GM19397 (cell line): ENCODE measurements at regions not wholly inside any gene's neighbourhood (a gene's known extent, or its start where the extent isn't known, plus 50 kb on each side); places are given as distances from the start of the nearest gene placed in this dataset.

Source experiments
- ATAC-seq: cut with Tn5 transposase; IDR thresholded peaks from one replicate; pipeline ENCODE4 v1.9.1; 2021; ENCODE audit warnings: mild to moderate bottlenecking, moderate library complexity; ENCODE audit not compliant: unreplicated experiment

DNA sequence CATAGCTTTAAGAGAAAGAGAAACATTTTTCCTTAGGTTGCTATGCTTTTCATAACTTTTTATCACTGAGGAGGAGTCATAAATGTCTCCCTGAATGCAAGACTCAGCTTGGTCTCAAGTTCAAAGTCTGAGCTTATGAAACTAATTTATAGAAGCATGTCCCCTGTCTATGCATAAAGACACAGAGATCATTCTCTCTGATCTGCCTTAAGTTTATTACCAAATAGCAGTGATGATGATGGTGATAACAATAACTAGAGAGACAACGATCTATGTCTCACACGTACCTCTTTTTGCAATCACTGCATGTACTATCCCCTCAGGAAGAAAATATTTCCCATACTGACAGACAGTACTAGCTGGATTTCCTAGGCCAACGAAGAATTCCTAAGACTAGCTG lies 266.4 kb upstream of the G2E3 start:
- ATAC-seq = no peak

DNA sequence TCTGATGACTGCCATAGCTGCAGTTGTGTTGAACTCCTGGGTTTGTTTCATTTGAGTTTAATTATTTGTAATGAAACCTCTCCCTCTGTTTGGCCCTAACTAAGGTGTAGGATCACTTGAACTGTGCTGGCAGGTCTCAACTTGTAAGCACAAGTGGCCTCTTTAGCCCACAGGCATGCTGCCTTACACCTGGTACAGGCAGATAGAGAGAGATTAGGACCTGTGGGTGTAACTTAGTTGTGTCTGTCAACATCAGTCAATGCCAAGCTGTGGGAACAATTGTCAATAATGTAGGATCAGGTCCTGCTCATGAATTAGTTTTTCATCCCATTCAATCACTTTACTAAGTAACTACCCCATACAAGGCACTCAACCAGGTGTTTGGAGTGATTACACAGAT lies 263.0 kb upstream of the G2E3 start:
- no peak for ATAC-seq

DNA sequence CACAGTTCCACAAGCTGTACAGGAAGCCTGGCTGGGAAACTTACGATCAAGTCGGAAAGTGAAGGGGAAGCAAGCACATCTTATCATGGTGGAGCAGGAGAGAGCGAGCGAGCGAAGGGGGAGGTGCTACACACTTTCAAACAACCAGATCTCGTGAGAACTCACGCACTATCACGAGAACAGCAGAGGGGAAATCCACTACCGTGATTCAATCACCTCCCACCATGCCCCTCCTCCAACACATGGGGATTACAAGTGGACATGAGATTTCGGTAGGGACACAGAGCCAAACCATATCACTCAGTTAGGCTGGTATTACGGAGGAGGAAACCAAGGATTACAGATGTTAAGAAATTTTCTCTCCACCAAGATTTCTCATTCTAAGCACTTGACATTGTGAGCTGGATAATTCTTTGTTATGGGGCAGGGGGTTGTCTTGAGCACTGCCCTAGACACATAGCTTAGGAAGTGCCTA lies 262.0 kb upstream of the G2E3 start:
- no peak for ATAC-seq

DNA sequence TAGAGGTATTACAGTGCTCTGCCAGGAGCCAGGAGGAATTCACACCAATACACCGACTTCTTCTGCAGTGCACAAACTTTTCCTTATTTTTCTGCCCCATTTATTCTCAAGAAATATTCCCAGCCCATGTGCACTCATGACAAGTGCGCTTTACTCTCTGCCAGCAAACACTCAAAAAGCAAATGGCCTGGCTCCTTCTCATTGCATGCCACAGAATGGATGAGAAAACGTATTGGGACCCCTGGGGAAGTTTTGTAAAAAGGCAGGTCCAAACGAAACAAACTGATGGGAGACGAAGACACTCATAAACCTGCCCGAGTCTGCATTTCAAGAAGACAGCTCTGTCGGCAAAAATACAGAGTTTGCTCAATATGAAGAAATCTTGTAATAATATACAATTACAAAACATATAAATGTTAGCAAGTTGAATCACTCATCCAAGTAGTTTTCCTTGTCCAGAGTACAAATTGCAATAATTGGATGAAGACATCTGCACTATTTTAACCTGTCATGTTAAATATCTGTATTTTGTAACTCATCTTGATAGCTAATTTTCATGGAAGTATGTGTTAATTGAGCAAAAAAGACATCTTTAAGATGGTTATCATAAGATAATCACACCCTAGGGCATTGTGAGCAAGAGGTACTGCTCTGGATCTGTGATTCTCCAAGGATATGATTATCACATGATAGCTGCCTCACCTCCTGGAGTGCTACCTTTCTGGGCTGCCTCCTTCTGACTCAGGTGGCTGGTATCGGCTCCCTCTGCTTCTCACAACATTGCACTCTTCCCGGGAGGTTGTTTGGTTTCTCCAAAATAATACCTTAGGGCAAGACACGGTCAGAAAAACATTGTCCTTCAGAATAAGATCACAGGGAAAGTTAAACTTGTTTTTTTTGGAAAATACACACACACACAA lies 260.8 kb upstream of the G2E3 start:
- ATAC-seq = no peak

DNA sequence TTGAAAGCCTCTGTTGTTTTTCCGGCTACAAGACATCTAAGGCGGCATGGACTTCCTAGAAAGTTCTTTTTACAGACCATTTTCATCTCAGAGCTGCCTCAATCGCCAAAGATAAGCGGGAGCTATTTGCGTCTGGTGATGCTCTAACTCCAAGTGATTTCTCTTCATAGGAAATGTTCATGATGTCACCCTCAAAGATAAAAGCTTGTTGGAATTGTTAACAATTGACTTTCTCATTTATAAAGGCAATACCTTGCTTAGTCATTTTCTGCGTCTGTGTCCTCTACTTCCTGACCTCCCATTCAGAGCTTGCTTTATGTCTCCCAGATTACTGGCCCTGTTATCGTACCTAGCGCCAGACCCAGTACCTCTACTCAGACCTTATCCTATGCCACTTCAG lies 259.0 kb upstream of the G2E3 start:
- ATAC-seq = no peak

DNA sequence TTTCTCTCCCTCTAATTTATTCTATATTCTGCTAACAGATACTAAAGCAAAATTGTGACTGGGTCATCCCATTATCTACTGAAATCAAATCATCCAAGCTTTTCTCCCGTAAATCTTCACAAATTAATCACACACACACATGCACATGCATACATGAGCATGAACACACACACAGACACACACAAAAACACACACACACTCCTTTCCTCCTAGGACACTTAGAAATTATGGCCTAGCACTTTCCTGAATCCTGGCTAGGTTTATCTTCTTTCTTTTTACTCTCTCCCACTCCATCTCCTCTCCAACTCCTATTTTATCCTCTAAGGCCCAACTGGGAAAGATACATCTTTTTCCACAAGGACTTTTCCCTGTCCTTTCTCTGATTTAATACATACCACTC lies 255.6 kb upstream of the G2E3 start:
- ATAC-seq = no peak

DNA sequence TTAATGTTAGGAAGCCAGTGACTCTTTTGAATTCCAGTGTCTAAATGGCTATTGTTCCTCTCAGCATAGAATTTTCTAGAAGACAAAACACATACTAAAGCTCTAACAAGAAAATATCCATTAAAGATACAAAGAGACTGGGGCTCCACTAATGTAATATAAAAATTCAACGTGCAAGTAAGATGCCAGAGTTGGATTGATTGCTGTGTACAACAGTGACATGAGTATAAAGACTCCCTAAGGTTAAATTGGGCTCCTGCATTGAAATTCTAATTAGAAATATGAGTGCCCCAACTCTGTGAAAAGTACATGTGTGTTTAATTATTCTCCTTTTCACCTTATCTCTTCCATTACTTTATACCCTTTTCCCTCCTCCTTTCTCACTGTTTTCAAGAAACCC lies 253.6 kb upstream of the G2E3 start:
- no peak for ATAC-seq

DNA sequence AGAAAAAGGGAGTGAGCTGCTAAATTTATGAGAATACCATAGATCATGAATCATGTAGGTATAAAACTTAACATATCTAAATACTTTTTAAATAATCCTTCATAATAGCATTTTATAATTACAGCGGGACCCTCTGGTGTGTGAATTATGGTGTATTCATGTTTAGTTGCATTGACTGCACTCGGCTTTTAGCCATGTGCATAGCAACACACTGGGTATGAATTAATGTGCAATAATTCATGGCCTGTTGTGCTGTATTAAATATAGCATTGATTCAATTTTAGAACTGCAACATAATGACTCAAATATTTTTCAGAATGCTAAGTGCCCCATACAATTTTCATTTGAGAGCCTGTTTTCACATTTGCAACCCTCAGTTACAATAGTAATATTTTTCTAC lies 249.6 kb upstream of the G2E3 start:
- ATAC-seq = no peak

DNA sequence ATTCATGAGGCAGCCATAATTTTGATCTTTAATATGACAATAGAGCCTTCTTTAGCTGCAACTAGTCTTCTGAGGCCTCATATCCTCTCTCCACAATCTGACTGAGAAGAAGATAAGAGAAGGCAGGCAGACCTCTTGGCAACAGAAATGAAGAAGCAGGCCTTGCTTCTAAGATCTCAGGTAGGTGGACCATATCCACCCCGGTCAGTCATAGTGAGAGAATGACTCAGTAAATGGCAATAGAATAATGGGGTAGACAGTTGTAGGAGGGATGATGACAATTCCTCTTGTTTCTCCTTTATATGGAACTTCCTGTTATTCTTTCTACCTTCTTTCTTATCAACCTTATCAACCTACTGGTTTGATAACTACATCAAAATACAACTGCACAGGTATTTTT lies 246.7 kb upstream of the G2E3 start:
- no peak for ATAC-seq

DNA sequence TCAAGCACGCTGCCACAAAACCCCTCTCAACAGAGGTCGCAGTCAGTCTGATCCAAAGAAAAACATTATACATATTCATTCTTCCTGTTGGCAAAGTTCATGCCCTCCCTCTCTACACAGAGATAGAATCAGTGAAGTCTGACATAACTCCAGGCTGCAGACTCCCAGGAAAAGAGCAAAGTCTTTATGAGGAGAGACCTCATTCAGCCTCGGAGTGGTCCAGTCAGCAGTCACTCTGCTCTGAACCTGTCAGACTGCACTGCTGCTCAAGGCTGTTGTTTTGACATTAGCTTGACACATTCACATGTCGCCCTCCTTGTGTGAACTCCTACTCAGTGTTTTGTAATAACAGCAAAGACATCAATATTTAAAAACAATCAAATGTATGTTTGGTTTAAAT lies 241.2 kb upstream of the G2E3 start:
- ATAC-seq = no peak

DNA sequence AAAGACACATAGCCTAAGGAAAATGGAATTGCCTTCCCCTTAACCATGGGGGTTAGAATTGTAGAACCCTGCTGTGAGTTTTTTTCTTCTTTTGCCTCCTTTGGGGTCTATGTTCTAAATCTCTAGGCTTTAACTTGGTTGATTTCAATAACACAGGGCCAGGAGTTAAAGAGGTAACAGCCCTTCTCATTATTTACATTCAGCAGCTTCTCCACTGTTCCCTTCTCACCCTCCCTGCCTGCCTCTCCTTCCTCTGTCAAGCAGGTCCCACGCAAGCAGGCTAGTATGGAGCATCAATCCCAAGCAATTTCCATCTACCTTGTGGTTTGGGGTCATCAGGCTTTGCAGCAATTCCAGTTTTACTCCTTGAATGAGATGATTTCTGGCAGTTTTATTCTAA lies 236.1 kb upstream of the G2E3 start:
- ATAC-seq = no peak

DNA sequence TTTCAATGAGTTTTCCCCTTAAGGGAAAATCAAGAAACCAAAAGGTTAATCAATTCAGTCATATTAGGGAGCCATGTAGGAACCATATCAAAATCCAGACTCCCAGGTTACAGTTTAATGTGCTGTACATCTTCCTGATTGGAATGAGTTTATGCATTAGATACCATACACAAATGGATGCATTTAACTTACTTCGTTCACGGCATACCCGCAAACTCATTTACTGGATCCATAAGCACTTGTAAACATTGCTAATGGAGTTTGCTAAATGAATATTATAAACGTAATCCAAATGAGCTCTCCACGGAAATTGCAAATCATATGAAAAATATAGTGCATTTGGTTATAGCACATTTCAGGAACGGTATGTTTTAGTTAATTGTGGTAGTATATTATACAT lies 228.9 kb upstream of the G2E3 start:
- ATAC-seq = no peak

DNA sequence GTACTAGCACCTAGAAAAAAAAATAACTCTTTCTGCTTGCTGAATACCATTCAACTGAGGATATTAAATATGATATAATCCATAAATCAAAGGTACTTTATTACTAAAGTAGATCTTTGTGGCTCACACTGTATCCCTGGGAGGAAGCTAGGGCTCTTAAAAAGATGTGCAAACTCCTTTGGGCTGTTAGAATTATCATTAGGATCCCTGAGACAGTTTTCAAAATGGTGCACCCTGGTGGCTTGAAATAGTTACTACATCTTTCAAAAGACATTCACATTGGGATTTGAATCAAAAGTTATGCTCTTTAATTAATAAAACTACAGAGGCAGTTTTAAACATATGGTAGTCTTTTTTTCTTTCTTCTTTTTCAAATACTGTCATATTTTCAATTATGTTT lies 228.5 kb upstream of the G2E3 start:
- ATAC-seq = no peak

DNA sequence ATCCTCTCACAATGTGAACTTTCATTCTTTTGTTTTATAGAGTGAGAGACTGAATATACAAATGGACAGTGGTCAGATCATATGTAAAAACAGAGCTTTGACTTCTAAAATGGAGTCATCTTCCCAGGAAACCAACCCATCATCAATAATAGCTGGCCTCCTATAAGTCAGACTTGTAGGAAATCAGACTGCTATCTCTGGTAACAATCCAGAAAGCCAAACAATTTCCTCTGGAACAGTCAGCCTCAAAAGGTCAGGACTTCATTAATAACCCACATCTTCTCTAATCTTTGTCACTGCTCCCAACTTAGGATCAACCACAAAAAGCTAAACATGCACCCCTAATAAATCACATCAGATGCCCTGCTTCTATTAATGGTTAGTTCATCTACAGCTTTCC lies 227.9 kb upstream of the G2E3 start:
- no peak for ATAC-seq

DNA sequence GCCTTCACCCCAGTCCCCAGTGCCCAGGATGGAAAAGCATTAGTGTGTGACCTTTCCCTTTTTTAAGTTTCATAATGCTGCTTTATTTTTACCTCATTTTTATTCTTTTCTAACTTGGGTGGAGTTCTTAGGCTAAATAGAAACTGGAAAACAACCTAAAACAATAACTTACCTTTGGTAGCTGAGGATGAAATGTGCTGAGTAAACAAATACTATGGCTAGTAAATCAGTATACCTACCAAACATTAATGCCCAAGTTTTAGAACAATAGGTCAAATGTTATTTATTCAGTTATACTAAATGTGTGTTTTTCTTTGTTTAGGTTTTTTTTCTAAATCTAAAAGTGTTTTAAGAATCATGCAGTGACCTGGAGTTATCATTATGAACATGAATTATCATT lies 226.6 kb upstream of the G2E3 start:
- ATAC-seq = no peak

DNA sequence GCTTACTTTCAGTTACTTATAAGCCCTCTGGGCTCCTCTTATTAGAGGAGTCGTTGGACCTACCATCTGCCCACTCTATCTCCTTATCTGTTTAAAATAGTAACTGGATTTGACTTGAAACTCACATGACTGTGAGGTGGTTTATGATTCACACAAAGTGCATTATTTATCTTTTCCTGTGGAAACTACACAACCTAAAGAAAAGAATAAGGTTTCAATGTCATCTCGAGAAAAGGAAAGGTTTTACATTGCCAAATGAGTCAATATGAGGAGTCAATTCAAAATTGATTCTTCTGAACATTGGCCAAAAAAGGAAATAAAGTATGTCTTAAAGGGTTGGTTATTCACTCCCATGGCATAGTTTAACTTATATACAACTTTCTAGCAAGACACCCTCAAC lies 225.0 kb upstream of the G2E3 start:
- ATAC-seq = no peak

DNA sequence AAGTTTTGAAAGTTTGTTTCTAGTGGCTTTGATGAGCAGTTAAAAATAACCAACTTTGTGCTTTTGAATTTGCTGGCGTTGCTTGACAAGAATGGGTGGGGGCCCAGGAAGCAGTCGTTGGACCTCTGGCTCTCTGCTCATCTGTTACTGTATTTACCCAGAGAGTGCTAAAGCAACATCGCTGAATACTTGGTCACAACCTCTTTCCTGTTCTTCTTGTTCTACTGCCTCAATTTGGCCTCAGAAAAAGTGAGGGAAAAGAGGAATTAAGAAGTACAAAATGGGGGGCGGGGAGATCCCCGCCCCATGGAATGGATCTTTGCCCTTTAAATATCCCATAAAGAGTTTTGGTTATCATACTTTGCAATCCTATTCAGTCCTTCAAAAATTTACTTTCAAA lies 221.5 kb upstream of the G2E3 start:
- ATAC-seq = no peak

DNA sequence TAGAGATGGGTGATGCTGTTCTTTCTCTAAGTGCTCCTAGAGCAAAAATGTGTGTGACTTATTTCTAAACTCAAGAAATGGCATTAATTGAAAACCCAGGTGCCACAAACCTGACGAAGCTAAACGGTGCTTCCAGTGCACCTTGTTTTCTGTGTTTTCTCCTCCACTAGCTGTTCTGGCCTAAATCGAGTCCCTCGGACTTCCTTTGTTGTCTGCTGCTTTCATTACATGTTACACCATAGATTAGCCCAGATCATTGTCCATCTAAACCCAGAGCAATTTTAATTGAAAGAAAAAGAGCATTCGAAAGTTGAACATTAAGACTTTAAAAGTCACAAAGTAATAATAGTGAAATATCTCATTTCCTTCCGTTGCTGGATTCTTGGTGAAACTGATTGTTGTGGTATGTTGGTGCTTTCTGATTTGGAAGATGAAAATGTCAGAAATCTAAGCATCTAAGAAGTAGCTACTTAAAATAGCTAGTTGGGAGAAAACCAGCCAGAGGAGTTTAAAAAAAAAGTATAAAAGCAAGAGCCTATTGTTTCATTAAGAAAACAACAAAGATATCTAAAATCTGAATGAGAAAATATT lies 219.6 kb upstream of the G2E3 start:
- no peak for ATAC-seq

DNA sequence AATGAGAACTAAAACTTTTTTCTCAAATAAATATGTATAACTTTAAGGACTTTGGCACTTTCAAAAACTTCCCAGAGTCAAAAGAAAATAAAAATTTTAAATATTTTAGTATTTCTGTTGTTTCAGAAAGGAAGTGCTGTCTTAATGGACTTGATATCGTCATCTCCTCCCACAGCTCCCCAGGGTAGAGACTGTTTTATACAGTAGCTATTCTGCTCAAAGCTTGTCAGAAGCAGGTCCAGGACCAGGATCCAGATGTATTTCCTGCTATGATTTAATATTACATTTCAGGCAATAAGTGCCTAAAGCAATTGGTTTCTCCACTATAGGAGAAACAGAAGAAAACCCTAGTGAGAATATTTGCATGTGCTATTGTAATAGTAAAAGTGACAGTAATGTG lies 218.5 kb upstream of the G2E3 start:
- no peak for ATAC-seq

DNA sequence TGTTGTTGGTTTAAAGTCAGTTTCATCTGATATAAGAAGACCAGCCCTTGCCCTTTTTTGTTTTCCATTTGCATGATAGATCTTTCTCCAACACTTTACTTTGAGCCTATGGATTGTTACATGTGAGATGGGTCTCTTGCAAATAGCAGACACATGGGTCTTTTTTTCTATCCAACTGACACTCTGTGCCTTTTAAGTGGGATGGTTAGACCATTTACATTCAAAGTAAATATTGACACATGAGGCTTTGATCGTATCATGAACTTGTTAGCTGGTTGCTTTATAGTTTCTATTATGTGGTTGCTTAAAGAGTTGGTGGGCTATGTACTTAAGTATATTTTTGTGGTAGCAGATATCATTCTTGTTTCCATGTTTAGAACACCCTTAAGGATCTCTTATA lies 213.4 kb upstream of the G2E3 start:
- ATAC-seq = no peak

DNA sequence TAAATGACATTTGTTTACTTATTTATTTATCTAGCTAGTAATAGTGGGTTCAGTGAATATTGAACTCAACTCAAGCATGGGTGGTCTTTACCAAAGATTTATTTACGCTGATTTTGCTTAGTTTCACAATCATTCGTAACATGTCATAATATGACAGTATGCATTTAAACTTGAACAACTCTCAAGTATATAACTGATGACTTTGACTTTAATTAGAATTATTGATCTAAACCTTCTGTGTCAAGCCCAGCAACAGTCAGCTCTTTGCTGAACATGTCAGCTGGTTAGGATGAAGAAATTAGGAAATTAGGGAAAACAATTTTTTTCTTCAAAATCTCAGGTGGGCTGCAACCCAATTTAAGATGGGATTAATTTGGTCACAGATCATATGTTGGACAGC lies 210.5 kb upstream of the G2E3 start:
- no peak for ATAC-seq

DNA sequence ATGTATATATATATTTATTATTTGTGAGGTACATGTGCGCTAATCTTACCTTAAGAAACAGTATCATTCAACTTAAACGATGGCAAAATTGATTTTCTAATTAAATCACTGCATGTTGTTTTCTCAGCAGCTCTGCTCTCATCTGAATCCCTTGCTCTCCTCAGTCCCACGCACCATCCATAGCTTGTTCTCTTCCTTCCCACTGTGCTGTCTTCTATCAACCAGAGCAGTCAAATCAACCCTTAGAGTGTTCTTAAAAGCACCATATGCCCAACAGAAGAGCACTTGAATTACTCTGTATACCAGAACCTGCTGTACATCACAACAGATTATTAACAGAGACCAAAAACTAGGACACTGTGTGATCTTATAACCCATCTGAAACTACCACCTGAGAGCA lies 209.4 kb upstream of the G2E3 start:
- ATAC-seq = no peak

DNA sequence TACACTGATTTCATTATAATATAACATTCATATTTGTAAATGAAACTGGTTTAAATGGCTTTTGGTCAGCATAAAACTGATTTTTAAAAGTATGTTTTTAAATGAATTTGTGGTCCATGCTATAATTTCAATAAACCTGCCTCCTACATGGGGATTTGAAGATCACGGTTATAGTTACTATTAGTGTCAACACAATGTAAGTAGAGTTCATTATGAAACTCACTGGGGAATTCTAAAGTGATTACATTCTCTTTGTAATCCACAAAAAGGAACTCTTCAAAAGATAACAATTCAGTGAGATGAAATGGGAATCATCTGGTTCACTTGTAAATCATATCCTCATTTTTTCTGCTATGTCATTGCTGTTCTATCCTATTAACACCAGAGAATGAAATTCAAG lies 204.5 kb upstream of the G2E3 start:
- no peak for ATAC-seq
